Prostate gland (tissue), 2 donors: ENCODE measurements at regions not wholly inside any gene's neighbourhood (a gene's known extent, or its start where the extent isn't known, plus 50 kb on each side); places are given as distances from the start of the nearest gene placed in this dataset.

Experiments used
- CTCF ChIP-seq, 4 experiments: fragments of 200-600 bp in 2 of 4; fragments of 450-650 bp in 2 of 4; sonication (generic) in 2 of 4; IDR thresholded peaks; 1 replicate in 3 of 4; 2 replicates in 1 of 4; pipeline ENCODE4 v1.5.1; 2016 to 2019; ENCODE audit warnings: antibody characterized with exemption in 4 of 4, mild to moderate bottlenecking in 2 of 4, moderate library complexity in 2 of 4
- POLR2A ChIP-seq: fragments of 450-650 bp; IDR thresholded peaks from one replicate; pipeline ENCODE4 v1.6.1; 2016; ENCODE audit warnings: antibody characterized with exemption, mild to moderate bottlenecking

- TF ChIP-seq POLR2A (no peak), CTCF (IDR thresholded peaks at IDR 0.05) (no peak)
Observed at GRCh38 chr16:86886651-86887050, 308.3 kb downstream of the FOXL1 start.
